H1 (cell line): ENCODE measurements at regions not wholly inside any gene's neighbourhood (a gene's known extent, or its start where the extent isn't known, plus 50 kb on each side); places are given as distances from the start of the nearest gene placed in this dataset.
A peak's percentile ranks its signal among the peaks of the same experiment; 100 is the strongest.

Experiments used
- CTCF ChIA-PET: fragments of 300-600 bp; sonication (Branson Sonifier 250); formaldehyde crosslinking; loops from one replicate; lab custom pipeline; 2021; ENCODE audit not compliant: partially characterized antibody; lab: Charles Lee
- POLR2A ChIA-PET: fragments of 300-600 bp; sonication (Branson Sonifier 250); formaldehyde crosslinking; loops from one replicate; lab custom pipeline; 2021; ENCODE audit warnings: inconsistent platforms; ENCODE audit not compliant: partially characterized antibody; lab: Charles Lee
- DNase-seq, 2 experiments: peaks; one replicate each; pipeline versions ENCODE4 v3.0.0 to v3.0.0-alpha.2; 2010 to 2022; ENCODE audit warnings: low spot score in 2 of 2, low read depth in 1 of 2, mixed read lengths in 1 of 2
- FAIRE-seq: peaks from 2 replicates; lab custom pipeline; 2011; peaks lifted over from hg19 to GRCh38; lab: Jason Lieb, UNC
- H2AFZ ChIP-seq: 2 replicates; pipeline ENCODE4 v1.8.1; 2012; ENCODE audit warnings: low read length, inconsistent platforms
- H2AK5ac ChIP-seq: 2 replicates; pipeline ENCODE4 v1.6.1; 2013; ENCODE audit warnings: low read depth, low read length
- H2BK120ac ChIP-seq: replicated peaks from 2 replicates; pipeline ENCODE3; 2013; ENCODE audit warnings: low read depth, low read length, inconsistent platforms
- H2BK12ac ChIP-seq: 2 replicates; pipeline ENCODE4 v1.6.1; 2013; ENCODE audit warnings: low read depth, low read length
- H2BK15ac ChIP-seq: 2 replicates; pipeline ENCODE4 v1.6.1; 2013; ENCODE audit warnings: low read length
- H2BK20ac ChIP-seq: 2 replicates; pipeline ENCODE4 v1.6.1; 2013; ENCODE audit warnings: low read length
- H2BK5ac ChIP-seq: 2 replicates; pipeline ENCODE4 v1.6.1; 2013; ENCODE audit warnings: low read depth, low read length
- H3K14ac ChIP-seq: 2 replicates; pipeline ENCODE4 v1.6.1; 2013; ENCODE audit warnings: inconsistent platforms; ENCODE audit not compliant: insufficient read length
- H3K18ac ChIP-seq: 2 replicates; pipeline ENCODE4 v1.6.1; 2013; ENCODE audit warnings: low read length; ENCODE audit errors: extremely low read depth
- H3K23ac ChIP-seq: 2 replicates; pipeline ENCODE4 v1.6.1; 2013; ENCODE audit warnings: inconsistent platforms; ENCODE audit not compliant: insufficient read length
- H3K23me2 ChIP-seq: 2 replicates; pipeline ENCODE4 v1.6.1; 2013; ENCODE audit warnings: low read depth, low read length
- H3K27ac ChIP-seq: 2 replicates; pipeline ENCODE4 v1.6.1; 2011; ENCODE audit warnings: low read depth, low read length, inconsistent platforms
- H3K27me3 ChIP-seq, 4 experiments: replicated peaks in 1 of 4; 1 replicate in 1 of 4; 2 replicates in 3 of 4; pipeline versions ENCODE4 v1.6.1 to v1.8.1; 2011 to 2013; ENCODE audit warnings: low read length in 3 of 4, mild to moderate bottlenecking in 3 of 4, inconsistent platforms in 2 of 4, mixed read lengths in 2 of 4, moderate library complexity in 1 of 4; ENCODE audit not compliant: control insufficient read depth in 3 of 4, insufficient read depth in 3 of 4; ENCODE audit errors: extremely low read depth in 1 of 4
- H3K36me3 ChIP-seq, 4 experiments: 2 replicates each; pipeline versions ENCODE4 v1.6.1 to v1.8.1; 2011 to 2013; ENCODE audit warnings: mild to moderate bottlenecking in 4 of 4, low read length in 3 of 4, moderate library complexity in 2 of 4, control low read depth in 1 of 4, inconsistent platforms in 1 of 4; ENCODE audit not compliant: insufficient read depth in 4 of 4, control insufficient read depth in 2 of 4
- H3K4ac ChIP-seq: replicated peaks from 2 replicates; pipeline ENCODE3; 2013; ENCODE audit warnings: low read length, low read depth, mixed read lengths, inconsistent platforms; ENCODE audit not compliant: insufficient read length
- H3K4me1 ChIP-seq, 4 experiments: replicated peaks in 1 of 4; 1 replicate in 1 of 4; 2 replicates in 3 of 4; pipeline versions ENCODE4 v1.6.1 to v1.8.1; 2011 to 2013; ENCODE audit warnings: low read length in 3 of 4, inconsistent platforms in 2 of 4, mixed read lengths in 1 of 4; ENCODE audit not compliant: insufficient read depth in 4 of 4, control insufficient read depth in 3 of 4
- H3K4me2 ChIP-seq, 2 experiments: 2 replicates each; pipeline versions ENCODE4 v1.6.1 to v1.8.1; 2011 to 2013; ENCODE audit warnings: low read depth in 2 of 2, low read length in 2 of 2, control low read depth in 1 of 2, inconsistent platforms in 1 of 2, mild to moderate bottlenecking in 1 of 2; ENCODE audit not compliant: insufficient read depth in 1 of 2
- H3K4me3 ChIP-seq, 4 experiments: fragments of 200-600, 300-600 bp in 1 of 4; sonication (generic), shearing (Covaris generic), sonication (Bioruptor Twin) in 1 of 4; 2 replicates each; pipeline versions ENCODE4 v1.5.1 to v1.8.1; 2011 to 2016; ENCODE audit warnings: low read length in 4 of 4, low read depth in 3 of 4, control low read depth in 2 of 4, inconsistent platforms in 2 of 4, mild to moderate bottlenecking in 2 of 4, mixed read lengths in 1 of 4, moderate library complexity in 1 of 4; ENCODE audit not compliant: insufficient read depth in 2 of 4; ENCODE audit errors: extremely low read depth in 1 of 4
- H3K56ac ChIP-seq: replicated peaks from 2 replicates; pipeline ENCODE3; 2013; ENCODE audit warnings: low read depth, mild to moderate bottlenecking, mixed read lengths, low read length, inconsistent platforms; ENCODE audit not compliant: insufficient read length
- H3K79me1 ChIP-seq: 2 replicates; pipeline ENCODE4 v1.6.1; 2013; ENCODE audit warnings: low read depth, low read length, control low read depth
- H3K79me2 ChIP-seq, 2 experiments: 2 replicates each; pipeline versions ENCODE4 v1.6.1 to v1.8.1; 2012 to 2013; ENCODE audit warnings: low read length in 2 of 2, mild to moderate bottlenecking in 2 of 2, inconsistent platforms in 1 of 2; ENCODE audit not compliant: insufficient read depth in 2 of 2, control insufficient read depth in 1 of 2
- H3K9ac ChIP-seq, 4 experiments: replicated peaks in 1 of 4; 1 replicate in 1 of 4; 2 replicates in 3 of 4; pipeline versions ENCODE4 v1.6.1 to v1.8.1; 2011 to 2013; ENCODE audit warnings: low read depth in 3 of 4, low read length in 3 of 4, control low read depth in 2 of 4, mild to moderate bottlenecking in 2 of 4, moderate library complexity in 2 of 4, inconsistent platforms in 1 of 4; ENCODE audit errors: extremely low read depth in 1 of 4
- H3K9me3 ChIP-seq, 2 experiments: 2 replicates each; pipeline versions ENCODE4 v1.6.1 to v1.8.1; 2012 to 2013; ENCODE audit warnings: mild to moderate bottlenecking in 2 of 2, moderate library complexity in 2 of 2, control low read depth in 1 of 2, inconsistent platforms in 1 of 2, low read depth in 1 of 2, low read length in 1 of 2, mixed read lengths in 1 of 2; ENCODE audit not compliant: insufficient read depth in 2 of 2
- H4K20me1 ChIP-seq, 2 experiments: replicated peaks in 1 of 2; 2 replicates each; pipeline versions ENCODE3 to v1.8.1; 2011 to 2013; ENCODE audit warnings: inconsistent platforms in 2 of 2, low read length in 2 of 2, mild to moderate bottlenecking in 1 of 2; ENCODE audit not compliant: insufficient read depth in 2 of 2, control insufficient read depth in 1 of 2
- H4K5ac ChIP-seq: 2 replicates; pipeline ENCODE4 v1.6.1; 2013; ENCODE audit warnings: low read length, low read depth, mixed read lengths, inconsistent platforms; ENCODE audit not compliant: insufficient read length
- H4K8ac ChIP-seq: 2 replicates; pipeline ENCODE4 v1.8.0; 2013; ENCODE audit warnings: mild to moderate bottlenecking, moderate library complexity, low read length, inconsistent platforms; ENCODE audit not compliant: insufficient read depth; ENCODE audit errors: extremely low read depth
- H4K91ac ChIP-seq: replicated peaks from 2 replicates; pipeline ENCODE3; 2013; ENCODE audit warnings: low read length, mixed read lengths, inconsistent platforms; ENCODE audit not compliant: insufficient read length
- BACH1 ChIP-seq: IDR thresholded peaks from 2 replicates; pipeline ENCODE4 v1.6.1; 2012; ENCODE audit warnings: low read length, improper control_type of control experiment
- CHD1 ChIP-seq: IDR thresholded peaks from 2 replicates; pipeline ENCODE4 v1.6.1; 2012; ENCODE audit warnings: low read depth, low read length, improper control_type of control experiment
- GTF2F1 ChIP-seq: IDR thresholded peaks from 2 replicates; pipeline ENCODE4 v1.6.1; 2012; ENCODE audit warnings: low read depth, low read length, improper control_type of control experiment, borderline replicate concordance
- HDAC6 ChIP-seq: IDR thresholded peaks from one replicate; pipeline ENCODE4 v1.7.1; 2012; ENCODE audit warnings: low read depth, mild to moderate bottlenecking, inconsistent platforms, low read length, moderate library complexity
- KDM4A ChIP-seq: IDR thresholded peaks from one replicate; pipeline ENCODE4 v1.7.1; 2012; ENCODE audit warnings: low read depth, mild to moderate bottlenecking, moderate library complexity, low read length, inconsistent platforms; ENCODE audit not compliant: severe bottlenecking
- RAD21 ChIP-seq, 2 experiments: IDR thresholded peaks in 1 of 2; conservative IDR thresholded peaks in 1 of 2; 2 replicates each; pipeline ENCODE4 v1.6.1; 2011; ENCODE audit warnings: low read depth in 2 of 2, low read length in 2 of 2, improper control_type of control experiment in 1 of 2, inconsistent platforms in 1 of 2, mild to moderate bottlenecking in 1 of 2, moderate library complexity in 1 of 2
- RNF2 ChIP-seq: fragments of 200-900, 300-1000 bp; sonication (generic); IDR thresholded peaks from 2 replicates; pipeline ENCODE4 v1.7.1; 2016; ENCODE audit warnings: borderline replicate concordance, low read depth, mild to moderate bottlenecking, antibody characterized with exemption, low read length; ENCODE audit not compliant: poor library complexity, severe bottlenecking; ENCODE audit errors: missing control alignments
- SUZ12 ChIP-seq: fragments of 200-600 bp; sonication (generic); IDR thresholded peaks from 2 replicates; pipeline ENCODE4 v1.6.1; 2012; ENCODE audit warnings: mild to moderate bottlenecking, inconsistent platforms, low read length, moderate library complexity, mixed read lengths
- TAF1 ChIP-seq: IDR thresholded peaks from 2 replicates; pipeline ENCODE4 v1.6.1; 2011; ENCODE audit warnings: mild to moderate bottlenecking, low read depth, low read length
- TCF12 ChIP-seq: IDR thresholded peaks from 2 replicates; pipeline ENCODE4 v1.6.1; 2011; ENCODE audit warnings: low read depth, mild to moderate bottlenecking, low read length
- YY1 ChIP-seq: IDR thresholded peaks from 2 replicates; pipeline ENCODE4 v1.6.1; 2011; ENCODE audit warnings: low read depth, mild to moderate bottlenecking, low read length
- WGBS, 2 experiments: shearing (Covaris generic) in 1 of 2; methylation state at CpG; one replicate each; pipeline versions ENCODE4 v1.1.6 to v1.1.7; 2013 to 2015; ENCODE audit warnings: low lambda C conversion rate in 2 of 2, mixed read lengths in 2 of 2, inconsistent platforms in 1 of 2, low coverage in 1 of 2, missing lambda C conversion rate in 1 of 2; ENCODE audit not compliant: insufficient replicate concordance in 2 of 2, insufficient coverage in 1 of 2, insufficient read length in 1 of 2; ENCODE audit errors: extremely low coverage in 1 of 2, missing lambda C conversion rate in 1 of 2; 5-methylcytosine and 5-hydroxymethylcytosine counted together

GRCh38 chr2:8259841-8260178 lies 422.0 kb upstream of the ID2 start:
- no peak overlapping the region for H4K91ac ChIP-seq
- FAIRE-seq = no peak
- CTCF ChIA-PET = interaction anchor here (1.5 kb wide), 1 partner anchor 588 kb away, joined by 3 read pairs; no protein-coding TSS in a partner anchor

More at GRCh38 chr2:8259841-8260178, 422.0 kb upstream of the ID2 start:
- Histone ChIP-seq H3K18ac (no peak overlapping the region), H2BK12ac (0 out of 2 replicates have a peak overlapping the region, but pooled peaks have one; percentile 13), H3K79me2 (no peaks in the 10 kb centered on the region), H3K56ac (no peak overlapping the region), H3K9me3 (no peaks in the 10 kb centered on the region), H3K27ac (no peak overlapping the region), H3K4me3 (no peak overlapping the region), H3K23me2 (no peaks in the 10 kb centered on the region), H3K27me3 (no peaks in the 10 kb centered on the region), H2BK120ac (no peak overlapping the region), H4K8ac (no peak overlapping the region), H3K4me2 (no peak overlapping the region), H2BK20ac (no peak overlapping the region), H3K14ac (no peak overlapping the region), H3K23ac (no peak overlapping the region), H2BK15ac (no peak overlapping the region), H2AK5ac (no peak overlapping the region), H3K36me3 (no peaks in the 10 kb centered on the region), H2BK5ac (no peak overlapping the region), H2AFZ (no peak overlapping the region), H4K5ac (no peak overlapping the region), H3K4me1 (peaks cover 3 to 23% (median 15%) of the 10 kb centered on the region in 4 experiments), H3K9ac (no peak overlapping the region), H3K4ac (no peak overlapping the region), H4K20me1 (no peaks in the 10 kb centered on the region), H3K79me1 (no peaks in the 10 kb centered on the region)
- DNase-seq = no peak
- POLR2A ChIA-PET = no interaction called here
- 95% methylated on average over 5 of the region's 5 CpGs; no CpG with 5 or more reads in 1 of the 2 experiments for WGBS, 2 experiments
- TF ChIP-seq YY1 = no peak
- TF ChIP-seq BACH1 = no peak
- TF ChIP-seq KDM4A = no peak
- no peak for TF ChIP-seq CHD1
- no peak for TF ChIP-seq RAD21 (IDR thresholded peaks at IDR 0.05 in 1 of 2, conservative IDR thresholded peaks at IDR 0.05 in 1 of 2; ENCODE audit: low read depth in 2 of 2, low read length in 2 of 2)
- no peak for TF ChIP-seq RNF2
- no peak for TF ChIP-seq SUZ12
- no peak for TF ChIP-seq TCF12
- TF ChIP-seq TAF1 = no peak
- no peak for TF ChIP-seq GTF2F1
- TF ChIP-seq HDAC6 = no peak
